Activated CD4-positive, alpha-beta T cell treated with anti-CD3 and anti-CD28 coated beads, Interleukin-2, amount 10 ng/mL, durations not matched to agents 24 days and 14 days (primary cell): ENCODE measurements at regions not wholly inside any gene's neighbourhood (a gene's known extent, or its start where the extent isn't known, plus 50 kb on each side); places are given as distances from the start of the nearest gene placed in this dataset.
"Not testable (repeated sequence)": the region's sequence is repeated elsewhere in the genome, so short reads cannot be mapped to it uniquely, and the experiment has no call there.

Experiments used
- DNase-seq: peaks from one replicate; pipeline ENCODE4 v3.0.0; 2022
- H3K27ac Mint-ChIP-seq: one replicate; pipeline ENCODE4 v1.8.0; 2022; ENCODE audit warnings: mild to moderate bottlenecking, mixed read lengths
- H3K27me3 Mint-ChIP-seq: one replicate; pipeline ENCODE4 v1.8.0; 2022; ENCODE audit warnings: mixed read lengths
- H3K36me3 Mint-ChIP-seq: one replicate; pipeline ENCODE4 v1.8.0; 2022; ENCODE audit warnings: low read depth, mild to moderate bottlenecking, mixed read lengths
- H3K4me1 Mint-ChIP-seq: one replicate; pipeline ENCODE4 v1.8.0; 2021; ENCODE audit warnings: mixed read lengths
- H3K4me3 Mint-ChIP-seq: one replicate; pipeline ENCODE4 v1.8.0; 2022; ENCODE audit warnings: mild to moderate bottlenecking, moderate library complexity, mixed read lengths
- H3K9me3 Mint-ChIP-seq: one replicate; pipeline ENCODE4 v1.8.0; 2021; ENCODE audit warnings: mixed read lengths
- intact Hi-C: fragments of 100-400 bp; cut with micrococcal nuclease; formaldehyde crosslinking; loops from one replicate; pipeline ENCODE4 v1.15.1; 2023

DNA sequence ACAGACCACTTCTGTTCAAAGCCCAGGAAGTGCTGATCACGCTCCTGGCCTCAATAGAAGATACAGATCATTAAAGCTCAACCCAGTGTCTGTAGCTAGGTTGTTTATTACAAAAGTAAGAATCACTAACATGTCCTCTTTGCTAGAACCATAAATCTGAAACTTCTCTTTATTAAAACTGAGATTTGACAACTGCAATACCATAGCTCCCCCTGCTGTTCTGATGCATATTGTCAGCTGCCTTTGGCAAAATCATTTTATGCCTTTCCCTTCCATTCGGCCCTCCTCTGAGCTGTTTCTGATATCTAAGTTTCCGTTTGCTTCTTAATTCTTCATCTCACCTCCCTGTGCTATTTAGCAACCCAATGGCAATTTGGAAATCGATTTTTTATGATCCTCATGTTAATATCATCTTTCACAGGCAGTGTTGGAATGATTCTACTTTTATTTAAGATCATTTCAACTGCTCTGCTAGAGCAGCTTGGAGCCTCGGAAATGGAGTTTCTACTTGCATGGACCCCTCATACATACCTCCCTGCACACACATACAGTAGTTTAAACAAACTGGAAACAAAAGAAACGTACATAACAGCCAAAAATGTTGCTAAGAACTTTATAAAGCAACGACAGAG is 998.8 kb downstream of the MAT2B start:
- H3K9me3 Mint-ChIP-seq, result no peaks in the 10 kb centered on the region
- no peak overlapping the region for H3K4me3 Mint-ChIP-seq
- no peaks in the 10 kb centered on the region for H3K4me1 Mint-ChIP-seq
- H3K27me3 Mint-ChIP-seq, result no peaks in the 10 kb centered on the region
- peak; percentile 74 for DNase-seq
- intact Hi-C loops, result loop anchor here (1.0 to 10.0 kb wide), 2 partner anchors 491 to 809 kb away; no protein-coding TSS in a partner anchor
- H3K36me3 Mint-ChIP-seq, result no peaks in the 10 kb centered on the region
- H3K27ac Mint-ChIP-seq, result no peak overlapping the region

GRCh38 chr5:164505791-164506190 is 1000.4 kb downstream of the MAT2B start:
- Mint-ChIP-seq H3K9me3 (no peaks in the 10 kb centered on the region), H3K4me3 (no peak overlapping the region), H3K4me1 (no peaks in the 10 kb centered on the region), H3K27ac (no peak overlapping the region), H3K36me3 (no peaks in the 10 kb centered on the region), H3K27me3 (no peaks in the 10 kb centered on the region)
- intact Hi-C loops, result loop anchor here (10.0 kb wide), 1 partner anchor 811 kb away; no protein-coding TSS in a partner anchor
- no peak for DNase-seq

GRCh38 chr5:164518067-164518740 is 1012.8 kb downstream of the MAT2B start:
- Mint-ChIP-seq H3K27ac (no peak overlapping the region), H3K9me3 (no peaks in the 10 kb centered on the region), H3K4me3 (no peak overlapping the region), H3K4me1 (no peaks in the 10 kb centered on the region), H3K36me3 (no peaks in the 10 kb centered on the region), H3K27me3 (no peaks in the 10 kb centered on the region)
- intact Hi-C loops, result no loop called here
- DNase-seq, result no peak

- Mint-ChIP-seq H3K9me3 (no peaks in the 10 kb centered on the region), H3K4me1 (no peaks in the 10 kb centered on the region), H3K4me3 (no peak overlapping the region), H3K36me3 (no peaks in the 10 kb centered on the region), H3K27me3 (no peaks in the 10 kb centered on the region), H3K27ac (no peak overlapping the region)
- DNase-seq, result no peak
- intact Hi-C loops, result no loop called here
These were observed 1013.3 kb downstream of the MAT2B start for GRCh38 chr5:164518741-164519080.

- no peak overlapping the region for H3K27ac Mint-ChIP-seq
These were observed 1026.9 kb downstream of the MAT2B start for GRCh38 chr5:164532235-164532900.

GRCh38 chr5:164533426-164533825 is 1028.0 kb downstream of the MAT2B start:
- H3K27me3 Mint-ChIP-seq, H3K27ac Mint-ChIP-seq, DNase-seq, H3K9me3 Mint-ChIP-seq, H3K4me3 Mint-ChIP-seq, H3K4me1 Mint-ChIP-seq, H3K36me3 Mint-ChIP-seq, intact Hi-C loops: not testable (repeated sequence)

More at GRCh38 chr5:164532235-164532900, 1026.9 kb downstream of the MAT2B start:
- H3K9me3 Mint-ChIP-seq, result no peaks in the 10 kb centered on the region
- H3K4me3 Mint-ChIP-seq, result no peak overlapping the region
- no peaks in the 10 kb centered on the region for H3K4me1 Mint-ChIP-seq
- no peaks in the 10 kb centered on the region for H3K27me3 Mint-ChIP-seq
- no peaks in the 10 kb centered on the region for H3K36me3 Mint-ChIP-seq
- DNase-seq, result no peak
- intact Hi-C loops, result no loop called here

GRCh38 chr5:164540174-164540573 is 1034.8 kb downstream of the MAT2B start:
- no peak for DNase-seq
- Mint-ChIP-seq H3K9me3 (no peaks in the 10 kb centered on the region), H3K27ac (no peak overlapping the region)

GRCh38 chr5:164545507-164545906 is 1040.1 kb downstream of the MAT2B start:
- no peak for DNase-seq
- H3K36me3 Mint-ChIP-seq, result no peaks in the 10 kb centered on the region
- H3K27me3 Mint-ChIP-seq, result no peaks in the 10 kb centered on the region
- H3K27ac Mint-ChIP-seq, result no peak overlapping the region
- H3K4me1 Mint-ChIP-seq, result no peaks in the 10 kb centered on the region
- intact Hi-C loops, result no loop called here
- no peak overlapping the region for H3K4me3 Mint-ChIP-seq
- no peaks in the 10 kb centered on the region for H3K9me3 Mint-ChIP-seq

More at GRCh38 chr5:164540174-164540573, 1034.8 kb downstream of the MAT2B start:
- intact Hi-C loops, result no loop called here
- H3K36me3 Mint-ChIP-seq, result no peaks in the 10 kb centered on the region
- no peaks in the 10 kb centered on the region for H3K4me1 Mint-ChIP-seq
- H3K27me3 Mint-ChIP-seq, result no peaks in the 10 kb centered on the region
- H3K4me3 Mint-ChIP-seq, result no peak overlapping the region

GRCh38 chr5:164553851-164554250 is 1048.4 kb downstream of the MAT2B start:
- intact Hi-C loops, result no loop called here

GRCh38 chr5:164555809-164556208 is 1050.4 kb downstream of the MAT2B start:
- no peak for DNase-seq
- Mint-ChIP-seq H3K9me3 (peaks cover 4% of the 10 kb centered on the region), H3K36me3 (no peaks in the 10 kb centered on the region), H3K4me3 (no peak overlapping the region), H3K27me3 (no peaks in the 10 kb centered on the region), H3K4me1 (no peaks in the 10 kb centered on the region), H3K27ac (no peak overlapping the region)
- intact Hi-C loops, result no loop called here

More at GRCh38 chr5:164553851-164554250, 1048.4 kb downstream of the MAT2B start:
- Mint-ChIP-seq H3K36me3 (no peaks in the 10 kb centered on the region), H3K27me3 (no peaks in the 10 kb centered on the region), H3K4me1 (no peaks in the 10 kb centered on the region), H3K27ac (no peak overlapping the region), H3K4me3 (no peak overlapping the region), H3K9me3 (peaks cover 4% of the 10 kb centered on the region)
- no peak for DNase-seq

GRCh38 chr5:164560216-164560615 is 1054.8 kb downstream of the MAT2B start:
- no peaks in the 10 kb centered on the region for H3K36me3 Mint-ChIP-seq
- H3K4me1 Mint-ChIP-seq, result no peaks in the 10 kb centered on the region
- no peak overlapping the region for H3K4me3 Mint-ChIP-seq
- no peak for DNase-seq
- peaks cover 4% of the 10 kb centered on the region for H3K9me3 Mint-ChIP-seq
- intact Hi-C loops, result no loop called here
- H3K27ac Mint-ChIP-seq, result no peak overlapping the region
- no peaks in the 10 kb centered on the region for H3K27me3 Mint-ChIP-seq

DNA sequence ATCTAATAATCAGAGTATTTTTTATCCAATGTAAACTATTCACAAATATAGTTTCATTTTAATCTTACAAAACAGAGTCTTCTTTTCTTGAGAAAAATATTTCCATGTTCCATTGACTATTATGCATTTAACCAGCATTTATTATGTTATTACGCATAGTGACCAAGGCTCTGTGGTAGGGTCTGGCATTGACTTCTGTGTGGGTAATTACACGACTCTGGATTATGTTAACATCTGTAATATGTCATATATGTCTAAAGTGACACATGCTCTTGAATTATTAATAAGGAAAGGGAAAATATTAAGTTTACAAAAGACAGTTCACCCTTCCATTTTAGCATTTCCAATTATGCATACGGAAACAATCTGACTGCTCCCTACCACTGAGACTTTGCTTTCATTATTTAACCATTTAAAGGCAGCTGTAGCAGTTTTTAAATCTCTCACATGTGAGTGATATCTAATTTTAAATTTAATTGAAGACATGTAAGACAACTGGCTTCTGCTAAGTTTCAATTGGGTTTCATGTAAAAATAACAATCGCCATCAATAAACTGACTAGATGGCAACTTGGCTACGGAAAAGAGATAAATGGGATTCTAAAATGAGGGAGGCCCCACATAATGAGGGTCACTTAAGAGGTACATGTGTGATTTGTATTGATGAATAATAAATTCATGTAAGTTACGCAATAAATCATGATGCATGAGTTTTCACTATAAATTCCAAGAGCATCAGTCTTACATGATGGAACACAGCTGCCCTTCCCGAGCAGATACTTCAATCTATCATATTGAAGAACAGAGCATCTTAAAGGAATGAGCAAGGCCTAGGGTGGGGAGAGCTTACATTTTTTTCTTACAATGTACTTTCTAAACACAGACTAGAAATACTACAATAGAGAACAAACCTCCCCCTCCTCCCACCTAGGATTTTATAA is 1056.8 kb downstream of the MAT2B start:
- Mint-ChIP-seq H3K4me1 (no peaks in the 10 kb centered on the region), H3K9me3 (no peaks in the 10 kb centered on the region), H3K27me3 (no peaks in the 10 kb centered on the region), H3K36me3 (no peaks in the 10 kb centered on the region), H3K27ac (no peak overlapping the region), H3K4me3 (no peak overlapping the region)
- intact Hi-C loops, result no loop called here
- no peak for DNase-seq

DNA sequence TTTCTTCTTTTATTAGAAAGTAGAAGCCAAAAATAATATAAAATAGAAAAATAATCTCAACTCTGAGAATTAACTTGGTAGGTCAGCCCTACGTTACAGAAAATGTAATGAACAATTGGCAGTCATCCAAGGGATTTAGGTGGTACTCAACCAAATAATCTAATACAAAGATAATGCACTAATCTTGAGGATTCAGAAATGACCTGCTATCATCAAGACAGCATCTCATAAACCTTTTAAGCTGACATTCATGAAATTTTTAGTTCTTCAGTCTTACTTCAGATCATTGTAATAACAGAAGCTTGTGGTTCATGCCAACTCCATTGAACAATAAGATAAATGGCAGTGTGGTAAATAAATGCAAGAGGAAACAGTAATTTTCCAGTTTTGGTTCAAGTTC is 1058.0 kb downstream of the MAT2B start:
- no peak for DNase-seq
- Mint-ChIP-seq H3K4me3 (no peak overlapping the region), H3K27ac (no peak overlapping the region), H3K9me3 (no peaks in the 10 kb centered on the region), H3K27me3 (no peaks in the 10 kb centered on the region), H3K4me1 (no peaks in the 10 kb centered on the region), H3K36me3 (no peaks in the 10 kb centered on the region)
- intact Hi-C loops, result no loop called here
